ENCODE measurements at regions not wholly inside any gene's neighbourhood (a gene's known extent, or its start where the extent isn't known, plus 50 kb on each side); places are given as distances from the start of the nearest gene placed in this dataset.

- TF ChIP-seq, protein P1, sequence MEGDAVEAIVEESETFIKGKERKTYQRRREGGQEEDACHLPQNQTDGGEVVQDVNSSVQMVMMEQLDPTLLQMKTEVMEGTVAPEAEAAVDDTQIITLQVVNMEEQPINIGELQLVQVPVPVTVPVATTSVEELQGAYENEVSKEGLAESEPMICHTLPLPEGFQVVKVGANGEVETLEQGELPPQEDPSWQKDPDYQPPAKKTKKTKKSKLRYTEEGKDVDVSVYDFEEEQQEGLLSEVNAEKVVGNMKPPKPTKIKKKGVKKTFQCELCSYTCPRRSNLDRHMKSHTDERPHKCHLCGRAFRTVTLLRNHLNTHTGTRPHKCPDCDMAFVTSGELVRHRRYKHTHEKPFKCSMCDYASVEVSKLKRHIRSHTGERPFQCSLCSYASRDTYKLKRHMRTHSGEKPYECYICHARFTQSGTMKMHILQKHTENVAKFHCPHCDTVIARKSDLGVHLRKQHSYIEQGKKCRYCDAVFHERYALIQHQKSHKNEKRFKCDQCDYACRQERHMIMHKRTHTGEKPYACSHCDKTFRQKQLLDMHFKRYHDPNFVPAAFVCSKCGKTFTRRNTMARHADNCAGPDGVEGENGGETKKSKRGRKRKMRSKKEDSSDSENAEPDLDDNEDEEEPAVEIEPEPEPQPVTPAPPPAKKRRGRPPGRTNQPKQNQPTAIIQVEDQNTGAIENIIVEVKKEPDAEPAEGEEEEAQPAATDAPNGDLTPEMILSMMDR (IDR thresholded peaks at IDR 0.05 in 8 of 11, conservative IDR thresholded peaks at IDR 0.05 in 3 of 11), result no peak
- TF ChIP-seq POLR2AphosphoS5 (IDR thresholded peaks at IDR 0.05) (no peak), POLR2A (IDR thresholded peaks at IDR 0.05) (no peak)
These were observed 92.5 kb downstream of the PCDH1 start for GRCh38 chr5:141785711-141786110.
